GM12878 (cell line): ENCODE measurements at regions not wholly inside any gene's neighbourhood (a gene's known extent, or its start where the extent isn't known, plus 50 kb on each side); places are given as distances from the start of the nearest gene placed in this dataset.

Experiments
- ATAC-seq: fragments of 200-7000 bp; cut with Tn5 transposase; 3 replicates; pipeline ENCODE4 v1.9.1; 2020; ENCODE audit warnings: mild to moderate bottlenecking, moderate library complexity
- BruUV-seq: library from RNA; stranded (reverse); fragments of 400-500 nt; replicated peaks from 2 replicates; lab custom pipeline; 2021; lab: Mats Ljungman, UMichigan
- CTCF ChIA-PET: fragments of 300-600 bp; sonication (Branson Sonifier 250); formaldehyde crosslinking; extraction: SDS; loops from one replicate; lab custom pipeline; 2021; ENCODE audit warnings: inconsistent platforms; lab: Yijun Ruan, JAX
- POLR2A ChIA-PET: fragments of 350-600 bp; formaldehyde crosslinking; extraction: SDS; loops from one replicate; lab custom pipeline; 2021; ENCODE audit warnings: inconsistent platforms; lab: Charles Lee
- RAD21 ChIA-PET: fragments of 300-600 bp; sonication (Branson Sonifier 250); formaldehyde crosslinking; loops from one replicate; lab custom pipeline; 2023; ENCODE audit warnings: antibody characterized with exemption; ENCODE audit not compliant: unreplicated experiment; lab: Charles Lee
- SMC1A ChIA-PET: fragments of 300-600 bp; sonication (Branson Sonifier 250); formaldehyde crosslinking; loops from one replicate; lab custom pipeline; 2023; ENCODE audit not compliant: unreplicated experiment, uncharacterized antibody; lab: Charles Lee
- DNase-seq: peaks from one replicate; pipeline ENCODE4 v3.0.0-alpha.2; 2011; ENCODE audit warnings: low read depth, low spot score
- FAIRE-seq: peaks from 3 replicates; lab custom pipeline; 2011; peaks lifted over from hg19 to GRCh38; lab: Jason Lieb, UNC
- H2AFZ ChIP-seq: 2 replicates; pipeline ENCODE4 v1.6.0; 2011; ENCODE audit warnings: low read depth, low read length, control low read depth; ENCODE audit not compliant: control insufficient read depth
- H3K27ac ChIP-seq: 2 replicates; pipeline ENCODE4 v1.5.1; 2011; ENCODE audit warnings: control low read depth; ENCODE audit not compliant: control insufficient read depth, insufficient read depth
- H3K27me3 ChIP-seq, 2 experiments: replicated peaks in 1 of 2; 2 replicates each; pipeline versions ENCODE4 v1.6.0 to v1.6.1; 2011; ENCODE audit warnings: low read length in 1 of 2; ENCODE audit not compliant: control insufficient read depth in 2 of 2, insufficient read depth in 2 of 2
- H3K36me3 ChIP-seq, 2 experiments: 2 replicates each; pipeline ENCODE4 v1.5.1; 2011; ENCODE audit warnings: low read length in 1 of 2; ENCODE audit not compliant: control insufficient read depth in 2 of 2, insufficient read depth in 2 of 2
- H3K4me1 ChIP-seq: 2 replicates; pipeline ENCODE4 v1.6.1; 2011; ENCODE audit warnings: mild to moderate bottlenecking, low read length, moderate library complexity, mixed read lengths; ENCODE audit not compliant: control insufficient read depth, insufficient read depth
- H3K4me2 ChIP-seq: 2 replicates; pipeline ENCODE4 v1.6.0; 2011; ENCODE audit warnings: control low read depth; ENCODE audit not compliant: control insufficient read depth, insufficient read depth
- H3K4me3 ChIP-seq: fragments of 200-600 bp; sonication (generic); 2 replicates; pipeline ENCODE4 v1.5.1; 2016
- H3K79me2 ChIP-seq: 2 replicates; pipeline ENCODE4 v1.6.0; 2011; ENCODE audit warnings: low read length; ENCODE audit not compliant: control insufficient read depth, insufficient read depth
- H3K9ac ChIP-seq: 2 replicates; pipeline ENCODE4 v1.8.0; 2011; ENCODE audit warnings: low read length, control low read depth, mixed read lengths; ENCODE audit not compliant: control insufficient read depth, insufficient read depth
- H3K9me3 ChIP-seq: replicated peaks from 3 replicates; pipeline ENCODE4 v1.5.1; 2011; ENCODE audit warnings: mild to moderate bottlenecking, low read length; ENCODE audit not compliant: control insufficient read depth, insufficient read depth
- H4K20me1 ChIP-seq: 2 replicates; pipeline ENCODE4 v1.6.0; 2011; ENCODE audit not compliant: control insufficient read depth, insufficient read depth
- CBX3 ChIP-seq: fragments of 200-600 bp; sonication (generic); IDR thresholded peaks from 2 replicates; pipeline ENCODE4 v1.6.1; 2016; ENCODE audit warnings: low read depth, borderline replicate concordance
- CUX1 ChIP-seq: IDR thresholded peaks from 2 replicates; pipeline ENCODE4 v1.6.1; 2012; ENCODE audit warnings: improper control_type of control experiment, low read depth, low read length; ENCODE audit not compliant: insufficient replicate concordance
- HSF1 ChIP-seq: fragments of 150-350 bp; IDR thresholded peaks from 2 replicates; pipeline ENCODE4 v1.6.1; 2014; ENCODE audit warnings: mild to moderate bottlenecking, low read depth, low read length
- MEF2A ChIP-seq: IDR thresholded peaks from 2 replicates; pipeline ENCODE4 v1.6.1; 2011; ENCODE audit warnings: low read depth, mild to moderate bottlenecking, low read length, moderate library complexity; ENCODE audit not compliant: insufficient read depth
- NR2C2 ChIP-seq: IDR thresholded peaks from 2 replicates; pipeline ENCODE4 v1.6.1; 2011; ENCODE audit warnings: borderline replicate concordance, low read depth; ENCODE audit not compliant: control insufficient read depth, insufficient read length
- YY1 ChIP-seq: IDR thresholded peaks from 2 replicates; pipeline ENCODE4 v1.6.1; 2011; ENCODE audit warnings: low read depth, mild to moderate bottlenecking, low read length
- WGBS: methylation state at CpG from one replicate; pipeline ENCODE4 v1.1.6; 2016; ENCODE audit warnings: low lambda C conversion rate; ENCODE audit not compliant: insufficient replicate concordance, insufficient coverage; ENCODE audit errors: missing lambda C conversion rate; 5-methylcytosine and 5-hydroxymethylcytosine counted together
- in situ Hi-C: fragments of 300-500 bp; cut with MboI; formaldehyde crosslinking; loops from 9 replicates; pipeline ENCODE4 v1.14.3; 2018; ENCODE audit warnings: mixed read lengths
- intact Hi-C: fragments of 100-400 bp; cut with micrococcal nuclease; formaldehyde crosslinking; loops from one replicate; pipeline ENCODE4 v1.14.2; 2022; ENCODE audit not compliant: unreplicated experiment

- Histone ChIP-seq H2AFZ (no peak overlapping the region), H3K27me3 (no peaks in the 10 kb centered on the region), H3K36me3 (no peaks in the 10 kb centered on the region), H4K20me1 (no peaks in the 10 kb centered on the region), H3K9ac (no peak overlapping the region), H3K79me2 (no peaks in the 10 kb centered on the region), H3K4me2 (no peak overlapping the region), H3K9me3 (no peaks in the 10 kb centered on the region), H3K4me3 (no peak overlapping the region), H3K27ac (no peak overlapping the region), H3K4me1 (no peaks in the 10 kb centered on the region)
- ATAC-seq = no peak
- WGBS = 16% methylated on average over 1 of the region's 1 CpG
- ChIA-PET POLR2A (no interaction called here), CTCF (no interaction called here), SMC1A (no interaction called here), RAD21 (no interaction called here)
- intact Hi-C loops = no loop called here
- no peak for DNase-seq
- in situ Hi-C loops = no loop called here
- TF ChIP-seq CUX1 (no peak), MEF2A (no peak), YY1 (no peak), NR2C2 (no peak), CBX3 (no peak), HSF1 (no peak)
- FAIRE-seq = no peak
- BruUV-seq = no TSS peak
Measured at GRCh38 chr12:76256904-76257303, 91.3 kb downstream of the BBS10 start.
